Neural cell (in vitro differentiated cells): ENCODE measurements at regions not wholly inside any gene's neighbourhood (a gene's known extent, or its start where the extent isn't known, plus 50 kb on each side); places are given as distances from the start of the nearest gene placed in this dataset.

Experiments used
- EP300 ChIP-seq: fragments of 450-650 bp; conservative IDR thresholded peaks from 2 replicates; pipeline ENCODE4 v1.6.1; 2014; ENCODE audit warnings: antibody characterized with exemption, mild to moderate bottlenecking, moderate library complexity; ENCODE audit not compliant: poor library complexity, severe bottlenecking
- EZH2 ChIP-seq: fragments of 200-600, 300-800 bp; shearing (Covaris generic), sonication (generic); IDR thresholded peaks from 2 replicates; pipeline ENCODE4 v1.6.1; 2014; ENCODE audit warnings: antibody characterized with exemption, low read length, borderline replicate concordance, mild to moderate bottlenecking; ENCODE audit not compliant: insufficient read depth, poor library complexity, severe bottlenecking
- MXI1 ChIP-seq: fragments of 450-650 bp; conservative IDR thresholded peaks from 2 replicates; pipeline ENCODE4 v1.6.1; 2014; ENCODE audit warnings: antibody characterized with exemption, mild to moderate bottlenecking; ENCODE audit not compliant: poor library complexity, severe bottlenecking
- POLR2AphosphoS5 ChIP-seq: IDR thresholded peaks from 2 replicates; pipeline ENCODE4 v1.6.1; 2012
- RAD21 ChIP-seq: fragments of 450-650 bp; conservative IDR thresholded peaks from 2 replicates; pipeline ENCODE4 v1.6.1; 2014; ENCODE audit warnings: antibody characterized with exemption, mild to moderate bottlenecking, moderate library complexity
- SMC3 ChIP-seq: fragments of 450-650 bp; conservative IDR thresholded peaks from 2 replicates; pipeline ENCODE4 v1.6.1; 2014; ENCODE audit warnings: antibody characterized with exemption, mild to moderate bottlenecking, moderate library complexity; ENCODE audit not compliant: poor library complexity
- TAF1 ChIP-seq: IDR thresholded peaks from 2 replicates; pipeline ENCODE4 v1.6.1; 2012; ENCODE audit warnings: low read depth
- TF ChIP-seq, protein P1 (sequence below): fragments of 450-650 bp; IDR thresholded peaks from 2 replicates; pipeline ENCODE4 v1.5.1; 2014; ENCODE audit warnings: antibody characterized with exemption, mild to moderate bottlenecking, moderate library complexity; ENCODE audit not compliant: poor library complexity, severe bottlenecking
- TF ChIP-seq, protein P2 (sequence below): IDR thresholded peaks from 2 replicates; pipeline ENCODE4 v1.6.1; 2012; ENCODE audit warnings: borderline replicate concordance

DNA sequence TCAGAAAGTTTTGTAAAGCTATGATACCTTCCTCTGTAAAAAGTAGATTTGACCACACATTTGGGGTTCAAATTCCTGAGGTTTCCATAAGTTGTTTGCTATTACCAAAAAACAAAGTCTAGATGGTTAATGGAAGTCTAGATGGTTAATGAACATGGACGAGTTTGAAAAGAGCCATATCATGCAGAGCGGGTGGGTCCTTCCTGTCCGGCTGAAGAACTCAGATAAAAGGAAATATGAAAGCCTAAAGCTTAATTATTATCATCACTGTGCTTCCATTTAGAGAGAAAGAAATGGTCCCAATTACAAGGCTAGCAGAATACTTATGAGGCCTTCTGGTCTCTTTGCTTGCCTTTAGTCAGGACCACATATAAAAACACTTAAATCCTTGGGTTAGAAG, 132.1 kb upstream of the SATB1 start:
- TF ChIP-seq, protein P1, sequence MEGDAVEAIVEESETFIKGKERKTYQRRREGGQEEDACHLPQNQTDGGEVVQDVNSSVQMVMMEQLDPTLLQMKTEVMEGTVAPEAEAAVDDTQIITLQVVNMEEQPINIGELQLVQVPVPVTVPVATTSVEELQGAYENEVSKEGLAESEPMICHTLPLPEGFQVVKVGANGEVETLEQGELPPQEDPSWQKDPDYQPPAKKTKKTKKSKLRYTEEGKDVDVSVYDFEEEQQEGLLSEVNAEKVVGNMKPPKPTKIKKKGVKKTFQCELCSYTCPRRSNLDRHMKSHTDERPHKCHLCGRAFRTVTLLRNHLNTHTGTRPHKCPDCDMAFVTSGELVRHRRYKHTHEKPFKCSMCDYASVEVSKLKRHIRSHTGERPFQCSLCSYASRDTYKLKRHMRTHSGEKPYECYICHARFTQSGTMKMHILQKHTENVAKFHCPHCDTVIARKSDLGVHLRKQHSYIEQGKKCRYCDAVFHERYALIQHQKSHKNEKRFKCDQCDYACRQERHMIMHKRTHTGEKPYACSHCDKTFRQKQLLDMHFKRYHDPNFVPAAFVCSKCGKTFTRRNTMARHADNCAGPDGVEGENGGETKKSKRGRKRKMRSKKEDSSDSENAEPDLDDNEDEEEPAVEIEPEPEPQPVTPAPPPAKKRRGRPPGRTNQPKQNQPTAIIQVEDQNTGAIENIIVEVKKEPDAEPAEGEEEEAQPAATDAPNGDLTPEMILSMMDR, result no peak
- no peak for TF ChIP-seq EZH2
- TF ChIP-seq MXI1, result no peak
- TF ChIP-seq EP300, result no peak
- TF ChIP-seq, protein P2, sequence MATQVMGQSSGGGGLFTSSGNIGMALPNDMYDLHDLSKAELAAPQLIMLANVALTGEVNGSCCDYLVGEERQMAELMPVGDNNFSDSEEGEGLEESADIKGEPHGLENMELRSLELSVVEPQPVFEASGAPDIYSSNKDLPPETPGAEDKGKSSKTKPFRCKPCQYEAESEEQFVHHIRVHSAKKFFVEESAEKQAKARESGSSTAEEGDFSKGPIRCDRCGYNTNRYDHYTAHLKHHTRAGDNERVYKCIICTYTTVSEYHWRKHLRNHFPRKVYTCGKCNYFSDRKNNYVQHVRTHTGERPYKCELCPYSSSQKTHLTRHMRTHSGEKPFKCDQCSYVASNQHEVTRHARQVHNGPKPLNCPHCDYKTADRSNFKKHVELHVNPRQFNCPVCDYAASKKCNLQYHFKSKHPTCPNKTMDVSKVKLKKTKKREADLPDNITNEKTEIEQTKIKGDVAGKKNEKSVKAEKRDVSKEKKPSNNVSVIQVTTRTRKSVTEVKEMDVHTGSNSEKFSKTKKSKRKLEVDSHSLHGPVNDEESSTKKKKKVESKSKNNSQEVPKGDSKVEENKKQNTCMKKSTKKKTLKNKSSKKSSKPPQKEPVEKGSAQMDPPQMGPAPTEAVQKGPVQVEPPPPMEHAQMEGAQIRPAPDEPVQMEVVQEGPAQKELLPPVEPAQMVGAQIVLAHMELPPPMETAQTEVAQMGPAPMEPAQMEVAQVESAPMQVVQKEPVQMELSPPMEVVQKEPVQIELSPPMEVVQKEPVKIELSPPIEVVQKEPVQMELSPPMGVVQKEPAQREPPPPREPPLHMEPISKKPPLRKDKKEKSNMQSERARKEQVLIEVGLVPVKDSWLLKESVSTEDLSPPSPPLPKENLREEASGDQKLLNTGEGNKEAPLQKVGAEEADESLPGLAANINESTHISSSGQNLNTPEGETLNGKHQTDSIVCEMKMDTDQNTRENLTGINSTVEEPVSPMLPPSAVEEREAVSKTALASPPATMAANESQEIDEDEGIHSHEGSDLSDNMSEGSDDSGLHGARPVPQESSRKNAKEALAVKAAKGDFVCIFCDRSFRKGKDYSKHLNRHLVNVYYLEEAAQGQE, result no peak
- no peak for TF ChIP-seq POLR2AphosphoS5
- no peak for TF ChIP-seq RAD21
- no peak for TF ChIP-seq TAF1
- TF ChIP-seq SMC3, result no peak
